ENCODE measurements at regions not wholly inside any gene's neighbourhood (a gene's known extent, or its start where the extent isn't known, plus 50 kb on each side); places are given as distances from the start of the nearest gene placed in this dataset.
"Not testable (repeated sequence)": the region's sequence is repeated elsewhere in the genome, so short reads cannot be mapped to it uniquely, and the experiment has no call there.

- Histone ChIP-seq H3K27me3 (ENCODE audit: insufficient read depth, insufficient read length) (no peaks in the 10 kb centered on the region), H3K9ac (ENCODE audit: insufficient read length, low read depth) (no peak overlapping the region), H3K9me3 (ENCODE audit: insufficient read depth, low read length) (no peaks in the 10 kb centered on the region), H3K4me1 (ENCODE audit: insufficient read depth, insufficient read length) (no peaks in the 10 kb centered on the region), H3K4me3 (ENCODE audit: insufficient read length, low read depth) (no peak overlapping the region), H3K36me3 (ENCODE audit: insufficient read depth, insufficient read length, low read length) (no peaks in the 10 kb centered on the region)
- TF ChIP-seq YY1 (IDR thresholded peaks at IDR 0.05; ENCODE audit: insufficient read depth, insufficient read length) = no peak
- TF ChIP-seq SUZ12 (IDR thresholded peaks at IDR 0.05; ENCODE audit: extremely low read depth, insufficient read depth, insufficient read length) = no peak
- no peak for TF ChIP-seq ZNF274 (IDR thresholded peaks at IDR 0.05; ENCODE audit: low read depth, low read length)
- DNase-seq (ENCODE audit: low read depth, low spot score) = no peak
These were observed 127.8 kb upstream of the PAM start for GRCh38 chr5:102627315-102627714.

- DNase-seq (ENCODE audit: low read depth, low spot score) = no peak
- no peaks in the 10 kb centered on the region for H3K4me1 ChIP-seq (ENCODE audit: insufficient read depth, insufficient read length)
- H3K4me3 ChIP-seq (ENCODE audit: insufficient read length, low read depth) = no peak overlapping the region
These were observed 126.5 kb upstream of the PAM start for GRCh38 chr5:102628441-102629175.

GRCh38 chr5:102629827-102630605 is 125.1 kb upstream of the PAM start:
- Histone ChIP-seq H3K36me3 (ENCODE audit: insufficient read depth, insufficient read length, low read length) (no peaks in the 10 kb centered on the region), H3K4me3 (ENCODE audit: insufficient read length, low read depth) (no peak overlapping the region), H3K4me1 (ENCODE audit: insufficient read depth, insufficient read length) (no peaks in the 10 kb centered on the region), H3K27me3 (ENCODE audit: insufficient read depth, insufficient read length) (no peaks in the 10 kb centered on the region), H3K9ac (ENCODE audit: insufficient read length, low read depth) (no peak overlapping the region), H3K9me3 (ENCODE audit: insufficient read depth, low read length) (no peaks in the 10 kb centered on the region)
- no peak for TF ChIP-seq SUZ12 (IDR thresholded peaks at IDR 0.05; ENCODE audit: extremely low read depth, insufficient read depth, insufficient read length)
- no peak for TF ChIP-seq YY1 (IDR thresholded peaks at IDR 0.05; ENCODE audit: insufficient read depth, insufficient read length)
- no peak for TF ChIP-seq ZNF274 (IDR thresholded peaks at IDR 0.05; ENCODE audit: low read depth, low read length)
- no peak for DNase-seq (ENCODE audit: low read depth, low spot score)

More at GRCh38 chr5:102628441-102629175, 126.5 kb upstream of the PAM start:
- H3K9ac ChIP-seq (ENCODE audit: insufficient read length, low read depth) = no peak overlapping the region
- no peaks in the 10 kb centered on the region for H3K9me3 ChIP-seq (ENCODE audit: insufficient read depth, low read length)
- no peaks in the 10 kb centered on the region for H3K27me3 ChIP-seq (ENCODE audit: insufficient read depth, insufficient read length)
- no peaks in the 10 kb centered on the region for H3K36me3 ChIP-seq (ENCODE audit: insufficient read depth, insufficient read length, low read length)
- TF ChIP-seq ZNF274 (IDR thresholded peaks at IDR 0.05; ENCODE audit: low read depth, low read length) (no peak), SUZ12 (IDR thresholded peaks at IDR 0.05; ENCODE audit: extremely low read depth, insufficient read depth, insufficient read length) (no peak), YY1 (IDR thresholded peaks at IDR 0.05; ENCODE audit: insufficient read depth, insufficient read length) (no peak)

- not testable (repeated sequence) for DNase-seq (ENCODE audit: low read depth, low spot score); H3K4me3 ChIP-seq (ENCODE audit: insufficient read length, low read depth); H3K27me3 ChIP-seq (ENCODE audit: insufficient read depth, insufficient read length); H3K9me3 ChIP-seq (ENCODE audit: insufficient read depth, low read length); H3K4me1 ChIP-seq (ENCODE audit: insufficient read depth, insufficient read length); H3K9ac ChIP-seq (ENCODE audit: insufficient read length, low read depth); H3K36me3 ChIP-seq (ENCODE audit: insufficient read depth, insufficient read length, low read length)
These were observed 119.7 kb upstream of the PAM start for GRCh38 chr5:102635399-102635798.

GRCh38 chr5:102638316-102638715 is 116.8 kb upstream of the PAM start:
- Histone ChIP-seq H3K4me1 (ENCODE audit: insufficient read depth, insufficient read length) (no peaks in the 10 kb centered on the region), H3K27me3 (ENCODE audit: insufficient read depth, insufficient read length) (no peaks in the 10 kb centered on the region), H3K4me3 (ENCODE audit: insufficient read length, low read depth) (no peak overlapping the region), H3K9ac (ENCODE audit: insufficient read length, low read depth) (no peak overlapping the region), H3K9me3 (ENCODE audit: insufficient read depth, low read length) (no peaks in the 10 kb centered on the region), H3K36me3 (ENCODE audit: insufficient read depth, insufficient read length, low read length) (no peaks in the 10 kb centered on the region)
- no peak for DNase-seq (ENCODE audit: low read depth, low spot score)
- TF ChIP-seq SUZ12 (IDR thresholded peaks at IDR 0.05; ENCODE audit: extremely low read depth, insufficient read depth, insufficient read length) = no peak
- no peak for TF ChIP-seq ZNF274 (IDR thresholded peaks at IDR 0.05; ENCODE audit: low read depth, low read length)
- no peak for TF ChIP-seq YY1 (IDR thresholded peaks at IDR 0.05; ENCODE audit: insufficient read depth, insufficient read length)

GRCh38 chr5:102638912-102639652 is 116.0 kb upstream of the PAM start:
- Histone ChIP-seq H3K4me3 (ENCODE audit: insufficient read length, low read depth) (no peak overlapping the region), H3K9ac (ENCODE audit: insufficient read length, low read depth) (no peak overlapping the region), H3K9me3 (ENCODE audit: insufficient read depth, low read length) (no peaks in the 10 kb centered on the region), H3K4me1 (ENCODE audit: insufficient read depth, insufficient read length) (no peaks in the 10 kb centered on the region), H3K27me3 (ENCODE audit: insufficient read depth, insufficient read length) (no peaks in the 10 kb centered on the region), H3K36me3 (ENCODE audit: insufficient read depth, insufficient read length, low read length) (no peaks in the 10 kb centered on the region)
- no peak for TF ChIP-seq YY1 (IDR thresholded peaks at IDR 0.05; ENCODE audit: insufficient read depth, insufficient read length)
- no peak for TF ChIP-seq ZNF274 (IDR thresholded peaks at IDR 0.05; ENCODE audit: low read depth, low read length)
- TF ChIP-seq SUZ12 (IDR thresholded peaks at IDR 0.05; ENCODE audit: extremely low read depth, insufficient read depth, insufficient read length) = no peak
- DNase-seq (ENCODE audit: low read depth, low spot score) = no peak

- TF ChIP-seq YY1 (IDR thresholded peaks at IDR 0.05; ENCODE audit: insufficient read depth, insufficient read length) = no peak
- no peak for TF ChIP-seq ZNF274 (IDR thresholded peaks at IDR 0.05; ENCODE audit: low read depth, low read length)
- no peak for TF ChIP-seq SUZ12 (IDR thresholded peaks at IDR 0.05; ENCODE audit: extremely low read depth, insufficient read depth, insufficient read length)
- H3K9me3 ChIP-seq (ENCODE audit: insufficient read depth, low read length) = no peaks in the 10 kb centered on the region
- no peak overlapping the region for H3K9ac ChIP-seq (ENCODE audit: insufficient read length, low read depth)
- no peak overlapping the region for H3K4me3 ChIP-seq (ENCODE audit: insufficient read length, low read depth)
- no peaks in the 10 kb centered on the region for H3K27me3 ChIP-seq (ENCODE audit: insufficient read depth, insufficient read length)
- no peaks in the 10 kb centered on the region for H3K4me1 ChIP-seq (ENCODE audit: insufficient read depth, insufficient read length)
- no peaks in the 10 kb centered on the region for H3K36me3 ChIP-seq (ENCODE audit: insufficient read depth, insufficient read length, low read length)
- DNase-seq (ENCODE audit: low read depth, low spot score) = no peak
These were observed 105.4 kb upstream of the PAM start for GRCh38 chr5:102649731-102650130.
